HepG2 (cell line): ENCODE measurements at regions not wholly inside any gene's neighbourhood (a gene's known extent, or its start where the extent isn't known, plus 50 kb on each side); places are given as distances from the start of the nearest gene placed in this dataset.

Source experiments
- AFF4 ChIP-seq: sonication (generic); formaldehyde crosslinking; IDR thresholded peaks from 2 replicates; pipeline ENCODE4 v1.4.0; 2020; ENCODE audit warnings: missing genetic modification reagents
- GPN1 ChIP-seq: sonication (generic); formaldehyde crosslinking; IDR thresholded peaks from 2 replicates; pipeline ENCODE4 v1.5.1; 2020; ENCODE audit warnings: missing genetic modification reagents, borderline replicate concordance
- HMGXB3 ChIP-seq: sonication (generic); formaldehyde crosslinking; IDR thresholded peaks from 2 replicates; pipeline ENCODE4 v1.4.0; 2020; ENCODE audit warnings: missing genetic modification reagents, borderline replicate concordance
- MIER3 ChIP-seq: IDR thresholded peaks from 2 replicates; pipeline ENCODE4 v1.6.1; 2016; ENCODE audit warnings: missing compliant biosample characterization, borderline replicate concordance
- ZNF326 ChIP-seq: sonication (generic); formaldehyde crosslinking; IDR thresholded peaks from 2 replicates; pipeline ENCODE4 v1.4.0; 2020; ENCODE audit warnings: missing genetic modification reagents, borderline replicate concordance
- ZNF615 ChIP-seq: sonication (generic); formaldehyde crosslinking; IDR thresholded peaks from 2 replicates; pipeline ENCODE4 v1.5.0; 2020; ENCODE audit warnings: mild to moderate bottlenecking, missing genetic modification reagents, borderline replicate concordance
- TF ChIP-seq, protein P1 (sequence below), 2 experiments: sonication (generic) in 1 of 2; formaldehyde crosslinking in 1 of 2; IDR thresholded peaks; 2 replicates each; pipeline versions ENCODE4 v1.4.0 to v1.6.1; 2018 to 2020; ENCODE audit warnings: missing genetic modification reagents in 2 of 2, borderline replicate concordance in 1 of 2, low read depth in 1 of 2, mild to moderate bottlenecking in 1 of 2, missing biosample characterization in 1 of 2

GRCh38 chr13:73714522-73714921 lies 419.7 kb downstream of the KLF12 start (continued):
- TF ChIP-seq HMGXB3: no peak
- no peak for TF ChIP-seq ZNF326 (CRISPR knock-in tag)
- TF ChIP-seq, protein P1, sequence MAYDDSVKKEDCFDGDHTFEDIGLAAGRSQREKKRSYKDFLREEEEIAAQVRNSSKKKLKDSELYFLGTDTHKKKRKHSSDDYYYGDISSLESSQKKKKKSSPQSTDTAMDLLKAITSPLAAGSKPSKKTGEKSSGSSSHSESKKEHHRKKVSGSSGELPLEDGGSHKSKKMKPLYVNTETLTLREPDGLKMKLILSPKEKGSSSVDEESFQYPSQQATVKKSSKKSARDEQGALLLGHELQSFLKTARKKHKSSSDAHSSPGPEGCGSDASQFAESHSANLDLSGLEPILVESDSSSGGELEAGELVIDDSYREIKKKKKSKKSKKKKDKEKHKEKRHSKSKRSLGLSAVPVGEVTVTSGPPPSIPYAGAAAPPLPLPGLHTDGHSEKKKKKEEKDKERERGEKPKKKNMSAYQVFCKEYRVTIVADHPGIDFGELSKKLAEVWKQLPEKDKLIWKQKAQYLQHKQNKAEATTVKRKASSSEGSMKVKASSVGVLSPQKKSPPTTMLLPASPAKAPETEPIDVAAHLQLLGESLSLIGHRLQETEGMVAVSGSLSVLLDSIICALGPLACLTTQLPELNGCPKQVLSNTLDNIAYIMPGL (CRISPR knock-in tag; IDR thresholded peaks at IDR 0.05; ENCODE audit: borderline replicate concordance in 1 of 2, low read depth in 1 of 2): no peak
- no peak for TF ChIP-seq ZNF615
- no peak for TF ChIP-seq GPN1
- no peak for TF ChIP-seq MIER3
- TF ChIP-seq AFF4 (CRISPR knock-in tag): no peak
